GM19452 (cell line): ENCODE measurements at regions not wholly inside any gene's neighbourhood (a gene's known extent, or its start where the extent isn't known, plus 50 kb on each side); places are given as distances from the start of the nearest gene placed in this dataset.
A peak's percentile ranks its signal among the peaks of the same experiment; 100 is the strongest.

Experiments used
- ATAC-seq: cut with Tn5 transposase; IDR thresholded peaks from one replicate; pipeline ENCODE4 v1.9.1; 2021; ENCODE audit not compliant: unreplicated experiment

- ATAC-seq = peak; percentile 63
These were observed 187.7 kb upstream of the CNTNAP2 start for GRCh38 chr7:145928937-145929336.

GRCh38 chr7:145919712-145920111 is 196.9 kb upstream of the CNTNAP2 start:
- ATAC-seq = no peak

DNA sequence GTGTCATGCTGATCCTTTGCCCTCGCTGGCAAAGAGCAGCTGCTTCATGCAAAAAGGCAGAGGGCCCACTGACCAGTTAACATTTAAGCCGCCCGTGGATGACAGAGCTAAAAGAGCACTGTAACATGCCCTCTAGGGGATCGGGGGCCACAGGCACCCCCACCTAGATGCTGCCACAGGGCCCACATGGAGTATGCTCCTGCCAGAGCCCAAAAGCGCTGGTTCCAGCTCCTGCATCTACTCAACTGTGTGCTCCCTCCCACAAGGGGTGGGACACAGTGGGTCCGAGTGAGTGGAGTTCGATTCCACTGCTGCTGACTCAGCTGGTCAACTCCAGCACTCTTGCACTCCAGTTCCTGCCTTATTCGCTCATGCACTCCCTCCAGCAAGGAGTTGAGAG is 199.8 kb upstream of the CNTNAP2 start:
- no peak for ATAC-seq

DNA sequence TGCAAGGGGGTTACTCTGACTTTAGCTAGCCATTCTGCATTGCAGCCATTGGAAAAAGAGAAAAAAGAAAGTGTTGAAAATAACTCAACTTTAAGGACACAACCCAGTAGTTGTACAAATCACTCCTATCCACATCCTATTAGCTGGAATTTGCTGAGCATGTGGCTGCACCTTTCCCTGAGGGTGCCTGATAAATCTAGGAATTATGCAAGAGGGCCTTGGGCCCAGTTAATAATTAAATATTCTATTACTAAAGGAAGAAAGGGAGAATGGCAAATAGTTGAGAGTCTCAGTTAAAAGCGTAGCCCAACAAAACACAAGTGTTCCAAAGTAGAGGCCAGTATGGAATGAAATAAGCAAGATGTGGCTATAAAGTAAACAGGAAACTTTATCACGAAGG is 200.9 kb upstream of the CNTNAP2 start:
- no peak for ATAC-seq

DNA sequence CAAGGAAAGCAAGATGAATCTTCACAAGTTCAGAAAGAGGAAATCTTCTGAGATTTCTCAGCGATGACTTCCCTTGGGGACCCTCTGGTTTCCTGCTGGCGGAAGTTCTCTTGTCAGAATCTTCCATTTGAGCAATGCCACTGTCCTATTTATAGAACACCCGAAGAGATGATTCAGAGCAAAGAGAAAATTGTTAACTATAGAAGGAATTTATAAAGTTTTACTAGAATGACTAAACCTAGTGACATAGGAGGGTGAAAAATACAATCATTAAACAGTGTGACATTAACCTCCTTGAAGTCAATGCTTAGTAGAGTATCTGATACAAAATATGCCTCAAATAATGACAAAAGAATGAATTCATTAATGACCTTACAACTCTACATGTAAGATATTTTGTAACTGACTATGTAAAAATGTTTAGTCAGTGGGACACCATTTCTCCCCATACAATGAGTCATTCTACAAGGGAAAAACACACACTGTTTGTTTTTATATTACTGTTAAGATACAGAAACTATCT is 206.5 kb upstream of the CNTNAP2 start:
- ATAC-seq = peak; percentile 95

DNA sequence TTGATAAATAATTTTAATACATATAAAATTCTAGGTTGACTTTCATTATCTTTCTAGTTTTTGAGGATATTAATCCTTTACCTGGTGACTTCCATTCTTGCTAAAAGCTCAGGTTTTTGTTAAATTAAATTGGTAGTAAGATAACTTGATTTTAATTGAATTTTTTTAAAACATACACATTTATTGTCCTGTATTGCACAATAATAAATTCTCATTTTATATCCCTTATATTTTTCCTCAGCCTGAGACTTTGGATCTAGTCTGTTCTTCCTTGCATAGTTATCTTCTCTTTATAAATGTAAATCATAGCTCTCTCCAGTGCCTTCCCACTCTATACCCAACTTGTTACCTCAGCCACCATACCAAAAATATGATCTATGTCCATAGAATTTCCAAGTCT is 212.9 kb upstream of the CNTNAP2 start:
- no peak for ATAC-seq

GRCh38 chr7:145902123-145902522 is 214.5 kb upstream of the CNTNAP2 start:
- no peak for ATAC-seq

DNA sequence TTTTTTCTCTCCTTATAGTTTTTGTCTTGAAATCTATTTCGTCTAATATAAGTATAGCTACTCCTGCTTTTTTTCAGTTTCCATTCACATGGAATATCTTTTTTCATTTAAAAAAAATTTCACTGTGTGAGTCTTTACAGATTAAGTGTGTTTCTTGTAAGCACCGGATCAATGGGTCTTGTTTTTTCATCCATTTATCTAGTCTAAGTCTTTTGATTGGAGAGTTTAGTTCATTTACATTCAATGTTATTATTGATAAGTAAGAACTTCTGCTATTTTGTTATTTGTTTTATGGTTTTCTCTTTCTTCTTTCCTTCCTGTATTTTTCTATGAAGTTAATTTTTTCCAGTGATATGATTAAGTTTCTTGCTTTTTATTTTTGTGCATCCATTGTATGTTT is 216.7 kb upstream of the CNTNAP2 start:
- ATAC-seq = no peak

DNA sequence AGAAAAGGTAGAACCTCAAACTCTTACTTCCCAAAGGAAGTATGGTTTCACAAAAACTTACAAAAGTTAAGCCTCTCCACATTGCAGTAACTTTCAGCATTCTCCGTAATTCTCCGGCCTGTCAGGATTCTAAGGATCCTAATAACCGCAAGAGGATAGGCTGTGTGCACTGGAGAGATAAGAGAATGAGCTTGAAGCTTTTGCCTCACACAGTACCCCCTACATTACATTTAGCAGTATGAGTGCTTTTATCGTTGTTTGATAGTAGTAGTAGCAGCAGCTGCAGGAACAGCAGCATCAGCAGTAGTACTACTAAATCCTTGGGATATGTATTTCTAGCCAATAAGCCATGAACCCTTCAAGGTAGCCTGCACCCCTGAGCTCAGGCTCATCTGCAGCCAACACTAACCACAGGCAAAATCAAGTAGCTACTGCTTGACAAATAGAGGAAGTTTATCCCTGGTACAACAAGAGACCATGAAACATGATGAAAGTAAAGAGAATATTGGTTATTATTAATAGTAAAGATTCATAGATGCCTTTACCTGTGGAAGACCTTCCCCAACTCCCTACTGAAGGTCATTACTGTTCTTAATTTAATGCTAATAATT is 222.6 kb upstream of the CNTNAP2 start:
- no peak for ATAC-seq

- ATAC-seq = no peak
These were observed 231.7 kb upstream of the CNTNAP2 start for GRCh38 chr7:145884716-145885514.

- ATAC-seq = no peak
These were observed 240.2 kb upstream of the CNTNAP2 start for GRCh38 chr7:145876376-145876775.

- ATAC-seq = no peak
These were observed 241.3 kb upstream of the CNTNAP2 start for GRCh38 chr7:145875267-145875666.

GRCh38 chr7:145868935-145869334 is 247.7 kb upstream of the CNTNAP2 start:
- no peak for ATAC-seq

DNA sequence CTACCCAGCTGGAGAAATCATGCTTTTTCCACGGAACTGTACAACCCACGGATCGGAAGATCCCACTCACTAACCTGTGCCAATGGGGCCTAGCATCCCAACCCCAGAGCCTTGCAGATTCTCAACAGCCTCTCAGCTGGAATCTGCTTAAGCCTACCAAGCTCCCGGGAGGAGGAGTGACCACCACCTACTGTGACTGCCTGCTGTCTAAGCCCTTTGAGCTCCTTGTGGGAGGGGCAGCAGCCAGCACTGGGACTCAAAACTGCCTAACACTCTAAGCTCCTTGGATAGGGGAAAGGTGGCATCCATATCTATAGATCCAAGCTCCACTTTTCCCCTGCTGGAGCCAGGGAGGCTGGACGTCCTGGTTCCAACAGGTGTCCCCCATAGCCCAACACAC is 254.4 kb upstream of the CNTNAP2 start:
- ATAC-seq = no peak

- peak; percentile 59 for ATAC-seq
These were observed 255.8 kb upstream of the CNTNAP2 start for GRCh38 chr7:145860809-145861208.

GRCh38 chr7:145850636-145851035 is 266.0 kb upstream of the CNTNAP2 start:
- no peak for ATAC-seq

GRCh38 chr7:145848691-145849090 is 267.9 kb upstream of the CNTNAP2 start:
- ATAC-seq = no peak

- no peak for ATAC-seq
These were observed 271.3 kb upstream of the CNTNAP2 start for GRCh38 chr7:145845345-145845744.

DNA sequence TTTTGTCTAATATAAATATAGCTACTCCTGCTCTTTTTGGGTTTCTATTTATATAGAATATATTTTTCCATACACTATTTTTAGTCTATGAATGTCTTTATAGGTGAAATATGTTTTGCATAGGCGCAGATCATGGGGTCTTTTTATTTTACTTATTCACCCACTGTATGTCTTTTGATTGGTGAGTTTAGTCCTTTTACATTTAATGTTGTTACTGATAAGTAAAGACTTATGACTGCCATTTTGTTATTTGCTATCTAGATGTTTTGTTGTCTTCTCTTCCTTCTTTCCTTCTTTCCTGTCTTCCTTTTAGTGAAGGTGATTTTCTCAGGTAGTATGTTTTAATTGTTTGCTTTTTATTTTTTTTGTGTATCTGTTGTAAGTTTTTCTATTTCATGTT is 276.8 kb upstream of the CNTNAP2 start:
- no peak for ATAC-seq

GRCh38 chr7:145831616-145832206 is 284.9 kb upstream of the CNTNAP2 start:
- ATAC-seq = no peak

- no peak for ATAC-seq
These were observed 298.9 kb upstream of the CNTNAP2 start for GRCh38 chr7:145817687-145818086.

- no peak for ATAC-seq
These were observed 304.4 kb upstream of the CNTNAP2 start for GRCh38 chr7:145812218-145812617.
